ENCODE measurements at regions not wholly inside any gene's neighbourhood (a gene's known extent, or its start where the extent isn't known, plus 50 kb on each side); places are given as distances from the start of the nearest gene placed in this dataset.

DNA sequence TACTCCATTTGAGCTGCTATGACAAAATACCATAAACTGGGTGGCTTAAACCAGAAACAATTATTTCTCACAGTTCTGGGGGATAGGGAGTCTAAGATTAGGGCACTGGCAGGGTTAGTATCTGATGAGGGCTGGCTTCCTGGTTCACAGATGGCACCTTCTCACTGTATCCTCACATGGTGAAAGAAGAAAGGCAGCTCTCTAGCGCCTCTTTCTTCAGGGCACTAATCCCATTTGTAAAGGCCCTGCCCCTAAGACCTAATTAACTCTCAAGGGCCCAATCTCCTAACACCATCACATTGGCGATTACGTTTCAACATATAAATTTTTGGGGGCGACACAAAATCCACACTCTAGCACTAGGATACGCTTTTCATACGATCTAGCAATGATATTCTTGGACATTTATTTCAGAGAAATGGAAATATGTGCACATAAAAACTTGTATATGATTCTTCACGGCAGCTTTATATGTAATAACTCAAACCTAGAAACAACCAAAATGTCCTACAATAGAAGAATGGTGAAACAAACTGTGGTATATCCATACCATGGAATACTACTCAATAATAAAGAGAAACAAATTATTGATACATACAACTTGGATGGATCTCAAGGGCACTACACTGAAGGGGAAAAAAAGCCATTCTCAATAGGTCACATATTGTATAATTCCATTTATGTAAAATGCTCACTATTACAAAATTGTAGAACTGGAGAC is 111.0 kb downstream of the BCL2L11 start:
- TF ChIP-seq, protein P1, sequence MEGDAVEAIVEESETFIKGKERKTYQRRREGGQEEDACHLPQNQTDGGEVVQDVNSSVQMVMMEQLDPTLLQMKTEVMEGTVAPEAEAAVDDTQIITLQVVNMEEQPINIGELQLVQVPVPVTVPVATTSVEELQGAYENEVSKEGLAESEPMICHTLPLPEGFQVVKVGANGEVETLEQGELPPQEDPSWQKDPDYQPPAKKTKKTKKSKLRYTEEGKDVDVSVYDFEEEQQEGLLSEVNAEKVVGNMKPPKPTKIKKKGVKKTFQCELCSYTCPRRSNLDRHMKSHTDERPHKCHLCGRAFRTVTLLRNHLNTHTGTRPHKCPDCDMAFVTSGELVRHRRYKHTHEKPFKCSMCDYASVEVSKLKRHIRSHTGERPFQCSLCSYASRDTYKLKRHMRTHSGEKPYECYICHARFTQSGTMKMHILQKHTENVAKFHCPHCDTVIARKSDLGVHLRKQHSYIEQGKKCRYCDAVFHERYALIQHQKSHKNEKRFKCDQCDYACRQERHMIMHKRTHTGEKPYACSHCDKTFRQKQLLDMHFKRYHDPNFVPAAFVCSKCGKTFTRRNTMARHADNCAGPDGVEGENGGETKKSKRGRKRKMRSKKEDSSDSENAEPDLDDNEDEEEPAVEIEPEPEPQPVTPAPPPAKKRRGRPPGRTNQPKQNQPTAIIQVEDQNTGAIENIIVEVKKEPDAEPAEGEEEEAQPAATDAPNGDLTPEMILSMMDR (IDR thresholded peaks at IDR 0.05): no peak
- TF ChIP-seq ELF1 (IDR thresholded peaks at IDR 0.05) (no peak), RCOR1 (IDR thresholded peaks at IDR 0.05; ENCODE audit: low read length) (no peak)
- TF ChIP-seq, protein P2, sequence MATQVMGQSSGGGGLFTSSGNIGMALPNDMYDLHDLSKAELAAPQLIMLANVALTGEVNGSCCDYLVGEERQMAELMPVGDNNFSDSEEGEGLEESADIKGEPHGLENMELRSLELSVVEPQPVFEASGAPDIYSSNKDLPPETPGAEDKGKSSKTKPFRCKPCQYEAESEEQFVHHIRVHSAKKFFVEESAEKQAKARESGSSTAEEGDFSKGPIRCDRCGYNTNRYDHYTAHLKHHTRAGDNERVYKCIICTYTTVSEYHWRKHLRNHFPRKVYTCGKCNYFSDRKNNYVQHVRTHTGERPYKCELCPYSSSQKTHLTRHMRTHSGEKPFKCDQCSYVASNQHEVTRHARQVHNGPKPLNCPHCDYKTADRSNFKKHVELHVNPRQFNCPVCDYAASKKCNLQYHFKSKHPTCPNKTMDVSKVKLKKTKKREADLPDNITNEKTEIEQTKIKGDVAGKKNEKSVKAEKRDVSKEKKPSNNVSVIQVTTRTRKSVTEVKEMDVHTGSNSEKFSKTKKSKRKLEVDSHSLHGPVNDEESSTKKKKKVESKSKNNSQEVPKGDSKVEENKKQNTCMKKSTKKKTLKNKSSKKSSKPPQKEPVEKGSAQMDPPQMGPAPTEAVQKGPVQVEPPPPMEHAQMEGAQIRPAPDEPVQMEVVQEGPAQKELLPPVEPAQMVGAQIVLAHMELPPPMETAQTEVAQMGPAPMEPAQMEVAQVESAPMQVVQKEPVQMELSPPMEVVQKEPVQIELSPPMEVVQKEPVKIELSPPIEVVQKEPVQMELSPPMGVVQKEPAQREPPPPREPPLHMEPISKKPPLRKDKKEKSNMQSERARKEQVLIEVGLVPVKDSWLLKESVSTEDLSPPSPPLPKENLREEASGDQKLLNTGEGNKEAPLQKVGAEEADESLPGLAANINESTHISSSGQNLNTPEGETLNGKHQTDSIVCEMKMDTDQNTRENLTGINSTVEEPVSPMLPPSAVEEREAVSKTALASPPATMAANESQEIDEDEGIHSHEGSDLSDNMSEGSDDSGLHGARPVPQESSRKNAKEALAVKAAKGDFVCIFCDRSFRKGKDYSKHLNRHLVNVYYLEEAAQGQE (IDR thresholded peaks at IDR 0.05; ENCODE audit: low read depth, low read length): no peak
